Endothelial cell of umbilical vein (primary cell): ENCODE measurements at regions not wholly inside any gene's neighbourhood (a gene's known extent, or its start where the extent isn't known, plus 50 kb on each side); places are given as distances from the start of the nearest gene placed in this dataset.

Source experiments
- BruUV-seq: library from RNA; stranded (reverse); fragments of 400-500 nt; replicated peaks from 2 replicates; lab custom pipeline; 2021; lab: Mats Ljungman, UMichigan
- CTCF ChIA-PET: fragments of 300-600, 350-600 bp; sonication (Branson Sonifier 250); formaldehyde crosslinking; loops from one replicate; lab custom pipeline; 2021; ENCODE audit warnings: antibody characterized with exemption, inconsistent platforms; lab: Charles Lee
- POLR2A ChIA-PET: fragments of 300-600, 350-600 bp; sonication (Branson Sonifier 250); formaldehyde crosslinking; loops from one replicate; lab custom pipeline; 2021; ENCODE audit warnings: antibody characterized with exemption, inconsistent platforms; lab: Charles Lee
- DNase-seq: peaks from one replicate; pipeline ENCODE4 v3.0.0-alpha.2; 2011; ENCODE audit warnings: low read depth, low spot score
- FAIRE-seq: peaks from 2 replicates; lab custom pipeline; 2011; peaks lifted over from hg19 to GRCh38; lab: Jason Lieb, UNC
- H2AFZ ChIP-seq: 2 replicates; pipeline ENCODE4 v1.6.0; 2012; ENCODE audit warnings: low read depth, low read length, control low read depth, inconsistent platforms
- H3K27ac ChIP-seq: 2 replicates; pipeline ENCODE4 v1.5.1; 2011; ENCODE audit warnings: low read depth, mild to moderate bottlenecking, control low read depth, low read length, moderate library complexity; ENCODE audit not compliant: insufficient read depth
- H3K27me3 ChIP-seq, 2 experiments: 2 replicates each; pipeline versions ENCODE4 v1.6.0 to v1.6.1; 2011; ENCODE audit warnings: low read length in 2 of 2, mixed read lengths in 1 of 2; ENCODE audit not compliant: control insufficient read depth in 2 of 2, insufficient read depth in 2 of 2
- H3K36me3 ChIP-seq, 2 experiments: 2 replicates in 1 of 2; 3 replicates in 1 of 2; pipeline ENCODE4 v1.5.1; 2011; ENCODE audit warnings: low read length in 2 of 2, mild to moderate bottlenecking in 1 of 2, moderate library complexity in 1 of 2; ENCODE audit not compliant: control insufficient read depth in 2 of 2, insufficient read depth in 2 of 2; ENCODE audit errors: extremely low read depth in 1 of 2
- H3K4me1 ChIP-seq: 3 replicates; pipeline ENCODE4 v1.5.1; 2011; ENCODE audit warnings: mild to moderate bottlenecking, low read length; ENCODE audit not compliant: control insufficient read depth, insufficient read depth; ENCODE audit errors: extremely low read depth
- H3K4me2 ChIP-seq: 2 replicates; pipeline ENCODE4 v1.6.1; 2011; ENCODE audit warnings: low read length, control low read depth, mixed read lengths; ENCODE audit not compliant: insufficient read depth
- H3K4me3 ChIP-seq, 3 experiments: fragments of 200-600 bp in 1 of 3; sonication (generic), shearing (Covaris generic) in 1 of 3; replicated peaks in 1 of 3; 2 replicates each; pipeline ENCODE4 v1.5.1; 2011 to 2016; ENCODE audit warnings: control low read depth in 3 of 3, low read length in 3 of 3, mild to moderate bottlenecking in 2 of 3, inconsistent platforms in 1 of 3, low read depth in 1 of 3, moderate library complexity in 1 of 3; ENCODE audit not compliant: insufficient read depth in 1 of 3
- H3K79me2 ChIP-seq: 2 replicates; pipeline ENCODE4 v1.6.0; 2012; ENCODE audit warnings: low read length, inconsistent platforms; ENCODE audit not compliant: control insufficient read depth, insufficient read depth
- H3K9ac ChIP-seq: replicated peaks from 2 replicates; pipeline ENCODE3; 2011; ENCODE audit warnings: low read length, control low read depth; ENCODE audit not compliant: insufficient read depth; ENCODE audit errors: extremely low read depth
- H3K9me1 ChIP-seq: replicated peaks from 3 replicates; pipeline ENCODE4 v1.6.0; 2011; ENCODE audit warnings: mild to moderate bottlenecking, low read length; ENCODE audit not compliant: control insufficient read depth, insufficient read depth; ENCODE audit errors: extremely low read depth
- H3K9me3 ChIP-seq: replicated peaks from 2 replicates; pipeline ENCODE4 v1.5.1; 2012; ENCODE audit warnings: low read length, inconsistent platforms; ENCODE audit not compliant: control insufficient read depth, insufficient read depth
- H4K20me1 ChIP-seq: replicated peaks from 2 replicates; pipeline ENCODE3; 2011; ENCODE audit warnings: mild to moderate bottlenecking, low read length; ENCODE audit not compliant: control insufficient read depth, insufficient read depth; ENCODE audit errors: extremely low read depth
- EZH2 ChIP-seq: IDR thresholded peaks from 2 replicates; pipeline ENCODE4 v1.6.1; 2012; ENCODE audit warnings: borderline replicate concordance, low read depth, mild to moderate bottlenecking, moderate library complexity, low read length, inconsistent platforms; ENCODE audit not compliant: severe bottlenecking
- FOS ChIP-seq: IDR thresholded peaks from 2 replicates; pipeline ENCODE4 v1.6.1; 2011; ENCODE audit warnings: mild to moderate bottlenecking, low read length, moderate library complexity, borderline replicate concordance; ENCODE audit not compliant: insufficient read depth
- GATA2 ChIP-seq: IDR thresholded peaks from 2 replicates; pipeline ENCODE4 v1.7.0; 2011; ENCODE audit warnings: low read depth, mild to moderate bottlenecking, moderate library complexity, mixed read lengths, low read length; ENCODE audit not compliant: insufficient read length, insufficient read depth
- JUN ChIP-seq: IDR thresholded peaks from 2 replicates; pipeline ENCODE4 v1.6.1; 2011; ENCODE audit warnings: borderline replicate concordance, low read depth; ENCODE audit not compliant: insufficient read length, insufficient read depth
- MAX ChIP-seq: IDR thresholded peaks from 2 replicates; pipeline ENCODE4 v1.6.1; 2011; ENCODE audit not compliant: insufficient read depth, insufficient read length
- MYC ChIP-seq: IDR thresholded peaks from one replicate; pipeline ENCODE4 v1.6.1; 2011; ENCODE audit warnings: mild to moderate bottlenecking, low read depth, low read length
- POLR2A ChIP-seq: IDR thresholded peaks from 2 replicates; pipeline ENCODE4 v1.6.1; 2012; ENCODE audit warnings: low read depth, mild to moderate bottlenecking, control low read depth, low read length
- POLR2AphosphoS5 ChIP-seq: IDR thresholded peaks from 2 replicates; pipeline ENCODE4 v1.6.1; 2012; ENCODE audit warnings: low read depth, mild to moderate bottlenecking, control low read depth, low read length, moderate library complexity; ENCODE audit not compliant: insufficient read depth
- dilution Hi-C: fragments of 300-500 bp; cut with MboI; formaldehyde crosslinking; loops from one replicate; pipeline ENCODE4 v1.15.0; 2019; ENCODE audit warnings: low sequenced_read_pairs; ENCODE audit not compliant: extremely low pct_ligation_motif_present
- intact Hi-C: fragments of 100-400 bp; cut with micrococcal nuclease; formaldehyde crosslinking; loops from one replicate; pipeline ENCODE4 v1.10.0; 2022
- TF ChIP-seq, protein P1 (sequence below), 2 donors: IDR thresholded peaks; 1 replicate in 1 of 2; 2 replicates in 1 of 2; pipeline ENCODE4 v1.5.1; 2011; ENCODE audit warnings: low read length in 2 of 2, mild to moderate bottlenecking in 2 of 2, moderate library complexity in 2 of 2, control low read depth in 1 of 2, inconsistent platforms in 1 of 2, low read depth in 1 of 2; ENCODE audit not compliant: insufficient read depth in 1 of 2; ENCODE audit errors: extremely low read depth in 1 of 2

GRCh38 chr7:45367026-45367425 is 207.1 kb upstream of the ADCY1 start:
- ChIA-PET CTCF (no interaction called here), POLR2A (no interaction called here)
- Histone ChIP-seq H3K36me3 (no peaks in the 10 kb centered on the region), H3K4me2 (no peak overlapping the region), H2AFZ (no peak overlapping the region), H3K4me3 (no peak overlapping the region), H3K9ac (no peak overlapping the region), H3K9me3 (no peaks in the 10 kb centered on the region), H3K9me1 (no peaks in the 10 kb centered on the region), H3K4me1 (no peaks in the 10 kb centered on the region), H3K79me2 (no peaks in the 10 kb centered on the region), H3K27ac (no peak overlapping the region), H4K20me1 (no peaks in the 10 kb centered on the region), H3K27me3 (no peaks in the 10 kb centered on the region)
- intact Hi-C loops, result no loop called here
- no peak for FAIRE-seq
- DNase-seq, result no peak
- no peak for TF ChIP-seq EZH2
- TF ChIP-seq, protein P1, sequence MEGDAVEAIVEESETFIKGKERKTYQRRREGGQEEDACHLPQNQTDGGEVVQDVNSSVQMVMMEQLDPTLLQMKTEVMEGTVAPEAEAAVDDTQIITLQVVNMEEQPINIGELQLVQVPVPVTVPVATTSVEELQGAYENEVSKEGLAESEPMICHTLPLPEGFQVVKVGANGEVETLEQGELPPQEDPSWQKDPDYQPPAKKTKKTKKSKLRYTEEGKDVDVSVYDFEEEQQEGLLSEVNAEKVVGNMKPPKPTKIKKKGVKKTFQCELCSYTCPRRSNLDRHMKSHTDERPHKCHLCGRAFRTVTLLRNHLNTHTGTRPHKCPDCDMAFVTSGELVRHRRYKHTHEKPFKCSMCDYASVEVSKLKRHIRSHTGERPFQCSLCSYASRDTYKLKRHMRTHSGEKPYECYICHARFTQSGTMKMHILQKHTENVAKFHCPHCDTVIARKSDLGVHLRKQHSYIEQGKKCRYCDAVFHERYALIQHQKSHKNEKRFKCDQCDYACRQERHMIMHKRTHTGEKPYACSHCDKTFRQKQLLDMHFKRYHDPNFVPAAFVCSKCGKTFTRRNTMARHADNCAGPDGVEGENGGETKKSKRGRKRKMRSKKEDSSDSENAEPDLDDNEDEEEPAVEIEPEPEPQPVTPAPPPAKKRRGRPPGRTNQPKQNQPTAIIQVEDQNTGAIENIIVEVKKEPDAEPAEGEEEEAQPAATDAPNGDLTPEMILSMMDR (IDR thresholded peaks at IDR 0.05; ENCODE audit: extremely low read depth in 1 of 2, insufficient read depth in 1 of 2, low read depth in 1 of 2, low read length in 2 of 2), result no peak
- TF ChIP-seq FOS, result no peak
- TF ChIP-seq POLR2A, result no peak
- TF ChIP-seq GATA2, result no peak
- TF ChIP-seq MAX, result no peak
- no peak for TF ChIP-seq MYC
- no peak for TF ChIP-seq POLR2AphosphoS5
- TF ChIP-seq JUN, result no peak
- dilution Hi-C loops, result no loop called here
- BruUV-seq, result no TSS peak
